B cell (primary cell): ENCODE measurements at regions not wholly inside any gene's neighbourhood (a gene's known extent, or its start where the extent isn't known, plus 50 kb on each side); places are given as distances from the start of the nearest gene placed in this dataset.

Experiments
- ATAC-seq: fragments of 200-7000 bp; cut with Tn5 transposase; one replicate; pipeline ENCODE4 v1.10.0; 2021; ENCODE audit warnings: low read depth, mild to moderate bottlenecking, moderate number of reproducible peaks, moderate library complexity
- CTCF ChIA-PET: fragments of 350-600 bp; sonication (Branson Sonifier 250); formaldehyde crosslinking; loops from one replicate; lab custom pipeline; 2021; ENCODE audit warnings: antibody characterized with exemption, inconsistent platforms; lab: Charles Lee
- POLR2A ChIA-PET: fragments of 350-600 bp; sonication (Branson Sonifier 250); formaldehyde crosslinking; loops from one replicate; lab custom pipeline; 2021; ENCODE audit warnings: antibody characterized with exemption; lab: Charles Lee
- DNase-seq: peaks from one replicate; pipeline ENCODE4 v3.0.0; 2013
- H2AFZ ChIP-seq: 2 replicates; pipeline ENCODE4 v1.6.1; 2012; ENCODE audit warnings: mild to moderate bottlenecking, low read depth, low read length; ENCODE audit not compliant: insufficient read depth, poor library complexity, severe bottlenecking
- H3K27ac ChIP-seq, 2 donors: 1 replicate in 1 of 2; 2 replicates in 1 of 2; pipeline ENCODE4 v1.5.1; 2012 to 2013; ENCODE audit warnings: low read length in 2 of 2, mild to moderate bottlenecking in 2 of 2, moderate library complexity in 1 of 2
- H3K27me3 ChIP-seq, 4 experiments: fragments of 200-600 bp in 1 of 4; sonication (generic) in 1 of 4; replicated peaks in 1 of 4; 1 replicate in 2 of 4; 2 replicates in 2 of 4; pipeline versions ENCODE4 v1.6.1 to v1.7.0; 2013 to 2016; ENCODE audit warnings: low read length in 3 of 4, mild to moderate bottlenecking in 2 of 4, mixed read lengths in 1 of 4, moderate library complexity in 1 of 4; ENCODE audit not compliant: insufficient read depth in 4 of 4, control insufficient read depth in 3 of 4; ENCODE audit errors: control extremely low read depth in 1 of 4
- H3K36me3 ChIP-seq, 2 experiments: replicated peaks in 1 of 2; 1 replicate in 1 of 2; 2 replicates in 1 of 2; pipeline versions ENCODE4 v1.6.1 to v1.7.1; 2013; ENCODE audit warnings: low read length in 1 of 2; ENCODE audit not compliant: insufficient read depth in 2 of 2, control insufficient read depth in 1 of 2; ENCODE audit errors: control extremely low read depth in 1 of 2, extremely low read depth in 1 of 2
- H3K4me1 ChIP-seq, 2 donors: fragments of 200-600 bp in 1 of 2; sonication (generic) in 1 of 2; 1 replicate in 1 of 2; 2 replicates in 1 of 2; pipeline versions ENCODE4 v1.5.1 to v1.6.1; 2013 to 2017; ENCODE audit warnings: low read length in 2 of 2; ENCODE audit not compliant: control insufficient read depth in 2 of 2, insufficient read depth in 2 of 2
- H3K4me2 ChIP-seq: replicated peaks from 2 replicates; pipeline ENCODE3; 2012; ENCODE audit warnings: mild to moderate bottlenecking, low read depth, low read length; ENCODE audit not compliant: poor library complexity, severe bottlenecking
- H3K4me3 ChIP-seq, 5 experiments: fragments of 200-600 bp in 1 of 5; sonication (generic) in 1 of 5; 1 replicate in 3 of 5; 2 replicates in 2 of 5; pipeline versions ENCODE4 v1.5.1 to v1.7.0; 2011 to 2016; ENCODE audit warnings: low read length in 4 of 5, mild to moderate bottlenecking in 4 of 5, low read depth in 2 of 5, control low read depth in 1 of 5, moderate library complexity in 1 of 5; ENCODE audit not compliant: insufficient read depth in 1 of 5; ENCODE audit errors: control extremely low read depth in 1 of 5, extremely low read depth in 1 of 5
- H3K79me2 ChIP-seq: fragments of 200-600 bp; sonication (generic); one replicate; pipeline ENCODE4 v1.6.0; 2016; ENCODE audit warnings: low read length; ENCODE audit not compliant: control insufficient read depth, insufficient read depth
- H3K9ac ChIP-seq: fragments of 200-600 bp; sonication (generic); 2 replicates; pipeline ENCODE4 v1.6.1; 2017; ENCODE audit warnings: mild to moderate bottlenecking, low read length, moderate library complexity
- H3K9me3 ChIP-seq, 3 donors: one replicate each; pipeline versions ENCODE4 v1.6.1 to v1.7.1; 2013; ENCODE audit warnings: low read length in 2 of 3; ENCODE audit not compliant: control insufficient read depth in 2 of 3, insufficient read depth in 1 of 3; ENCODE audit errors: control extremely low read depth in 1 of 3
- H4K20me1 ChIP-seq: 2 replicates; pipeline ENCODE4 v1.6.0; 2012; ENCODE audit warnings: mild to moderate bottlenecking, low read length; ENCODE audit not compliant: insufficient read depth, control insufficient read depth, poor library complexity, severe bottlenecking
- H3K27ac Mint-ChIP-seq: one replicate; pipeline ENCODE4 v1.8.0; 2021; ENCODE audit warnings: mixed read lengths
- H3K27me3 Mint-ChIP-seq: one replicate; pipeline ENCODE4 v1.8.0; 2021; ENCODE audit warnings: mixed read lengths
- H3K4me1 Mint-ChIP-seq: one replicate; pipeline ENCODE4 v1.8.0; 2021; ENCODE audit warnings: mixed read lengths
- H3K4me3 Mint-ChIP-seq: one replicate; pipeline ENCODE4 v1.8.0; 2021; ENCODE audit warnings: mixed read lengths
- H3K9me3 Mint-ChIP-seq: one replicate; pipeline ENCODE4 v1.8.0; 2022; ENCODE audit warnings: mixed read lengths; ENCODE audit not compliant: insufficient read depth
- EZH2 ChIP-seq: IDR thresholded peaks from 2 replicates; pipeline ENCODE4 v1.6.1; 2012; ENCODE audit warnings: borderline replicate concordance, low read depth, mild to moderate bottlenecking, moderate library complexity, low read length; ENCODE audit not compliant: insufficient read depth, poor library complexity, severe bottlenecking
- WGBS: methylation state at CpG from one replicate; pipeline ENCODE4 v1.1.5; 2013; ENCODE audit warnings: missing lambda C conversion rate; ENCODE audit not compliant: insufficient coverage; 5-methylcytosine and 5-hydroxymethylcytosine counted together
- intact Hi-C: fragments of 100-400 bp; cut with micrococcal nuclease; formaldehyde crosslinking; loops from one replicate; pipeline ENCODE4 v1.10.0; 2022
- TF ChIP-seq, protein P1 (sequence below): fragments of 200-600 bp; IDR thresholded peaks from one replicate; pipeline ENCODE4 v1.8.0; 2022; ENCODE audit warnings: antibody characterized with exemption, mild to moderate bottlenecking

DNA sequence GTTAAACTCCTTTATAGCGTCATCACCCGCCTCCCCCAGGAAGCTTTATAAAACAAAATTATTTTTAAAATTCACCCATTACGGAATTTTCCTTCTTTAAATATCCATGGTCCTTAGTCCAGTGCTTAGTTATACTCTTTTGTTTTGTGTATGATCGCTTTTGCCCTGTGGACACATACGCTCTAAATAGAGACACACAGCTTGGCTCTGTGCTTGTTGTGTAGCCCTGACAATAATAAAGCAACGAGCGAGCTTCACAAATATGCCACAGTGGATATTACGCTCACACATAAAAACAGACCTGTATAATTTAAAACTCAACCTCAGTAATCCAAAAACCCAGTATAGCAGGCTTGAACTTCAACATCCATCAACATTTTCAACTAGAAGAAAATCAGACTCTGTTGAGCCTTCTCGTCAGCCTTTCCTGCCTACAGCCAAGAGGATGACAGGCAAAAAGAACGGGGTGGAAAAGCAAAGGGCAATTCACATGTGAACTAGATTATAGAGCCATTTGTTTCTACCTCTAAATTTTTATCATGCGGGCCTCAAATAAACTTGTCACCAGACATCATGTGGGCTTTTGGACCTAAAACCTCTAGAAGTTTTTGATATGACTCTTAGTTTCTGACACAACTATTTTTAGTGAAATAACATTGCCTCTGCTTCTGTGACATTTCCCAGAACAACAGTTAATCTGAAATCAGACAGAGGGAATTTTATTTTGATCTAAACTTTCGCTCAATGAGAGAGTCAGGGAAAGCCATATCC is 89.6 kb upstream of the THBS1 start:
- Histone ChIP-seq H3K27ac (no peak overlapping the region), H3K9me3 (no peaks in the 10 kb centered on the region), H3K36me3 (no peaks in the 10 kb centered on the region), H3K9ac (no peak overlapping the region), H4K20me1 (no peaks in the 10 kb centered on the region), H3K79me2 (no peaks in the 10 kb centered on the region), H3K27me3 (no peaks in the 10 kb centered on the region), H3K4me2 (no peak overlapping the region), H3K4me1 (no peaks in the 10 kb centered on the region), H3K4me3 (no peak overlapping the region), H2AFZ (no peak overlapping the region)
- Mint-ChIP-seq H3K9me3 (no peaks in the 10 kb centered on the region), H3K27me3 (peaks cover 8% of the 10 kb centered on the region), H3K27ac (no peak overlapping the region), H3K4me1 (no peaks in the 10 kb centered on the region), H3K4me3 (no peak overlapping the region)
- 89% methylated on average over 7 of the region's 12 CpGs for WGBS
- ATAC-seq: no peak
- no peak for TF ChIP-seq EZH2
- TF ChIP-seq, protein P1, sequence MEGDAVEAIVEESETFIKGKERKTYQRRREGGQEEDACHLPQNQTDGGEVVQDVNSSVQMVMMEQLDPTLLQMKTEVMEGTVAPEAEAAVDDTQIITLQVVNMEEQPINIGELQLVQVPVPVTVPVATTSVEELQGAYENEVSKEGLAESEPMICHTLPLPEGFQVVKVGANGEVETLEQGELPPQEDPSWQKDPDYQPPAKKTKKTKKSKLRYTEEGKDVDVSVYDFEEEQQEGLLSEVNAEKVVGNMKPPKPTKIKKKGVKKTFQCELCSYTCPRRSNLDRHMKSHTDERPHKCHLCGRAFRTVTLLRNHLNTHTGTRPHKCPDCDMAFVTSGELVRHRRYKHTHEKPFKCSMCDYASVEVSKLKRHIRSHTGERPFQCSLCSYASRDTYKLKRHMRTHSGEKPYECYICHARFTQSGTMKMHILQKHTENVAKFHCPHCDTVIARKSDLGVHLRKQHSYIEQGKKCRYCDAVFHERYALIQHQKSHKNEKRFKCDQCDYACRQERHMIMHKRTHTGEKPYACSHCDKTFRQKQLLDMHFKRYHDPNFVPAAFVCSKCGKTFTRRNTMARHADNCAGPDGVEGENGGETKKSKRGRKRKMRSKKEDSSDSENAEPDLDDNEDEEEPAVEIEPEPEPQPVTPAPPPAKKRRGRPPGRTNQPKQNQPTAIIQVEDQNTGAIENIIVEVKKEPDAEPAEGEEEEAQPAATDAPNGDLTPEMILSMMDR: no peak
- POLR2A ChIA-PET: no interaction called here
- no peak for DNase-seq
- CTCF ChIA-PET: no interaction called here
- intact Hi-C loops: no loop called here

DNA sequence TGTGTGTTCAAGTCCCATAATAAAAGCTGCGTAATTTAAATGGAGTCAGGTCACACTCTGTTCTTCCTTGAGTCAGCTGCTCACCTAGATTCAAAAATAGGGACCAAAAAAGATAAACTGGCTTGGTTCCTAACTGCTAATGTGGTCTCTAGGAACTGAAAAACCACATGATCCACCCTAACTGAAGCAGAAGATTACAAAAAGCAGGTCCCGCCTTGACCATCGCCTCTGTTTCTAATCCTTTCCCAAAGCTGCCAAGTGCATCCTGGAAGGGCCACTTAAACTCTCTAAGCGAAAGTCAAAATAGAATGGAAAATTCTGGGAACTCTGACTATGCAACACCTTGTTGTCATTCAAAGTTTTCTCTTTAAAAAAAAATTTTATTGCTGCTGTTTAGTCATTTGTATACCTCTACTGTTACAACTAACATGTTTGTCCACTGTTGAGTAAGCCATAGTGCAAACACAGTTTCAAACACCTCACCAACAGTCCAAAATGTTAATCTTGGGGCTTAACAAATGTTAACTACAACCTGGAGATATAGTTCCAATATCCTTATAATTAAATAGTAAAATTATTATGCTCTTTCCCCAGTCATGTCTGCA is 88.9 kb upstream of the THBS1 start:
- POLR2A ChIA-PET: no interaction called here
- no peak overlapping the region for H3K9ac ChIP-seq
- no peak for ATAC-seq

More for the DNA sequence above, 88.9 kb upstream of the THBS1 start:
- Histone ChIP-seq H2AFZ (no peak overlapping the region), H3K9me3 (no peaks in the 10 kb centered on the region), H3K27ac (no peak overlapping the region), H3K4me3 (no peak overlapping the region), H4K20me1 (no peaks in the 10 kb centered on the region), H3K79me2 (no peaks in the 10 kb centered on the region), H3K4me2 (no peak overlapping the region), H3K4me1 (no peaks in the 10 kb centered on the region), H3K27me3 (no peaks in the 10 kb centered on the region), H3K36me3 (no peaks in the 10 kb centered on the region)
- Mint-ChIP-seq H3K27ac (no peak overlapping the region), H3K9me3 (no peaks in the 10 kb centered on the region), H3K4me1 (no peaks in the 10 kb centered on the region), H3K27me3 (peaks cover 8% of the 10 kb centered on the region), H3K4me3 (no peak overlapping the region)
- 60% methylated on average over 3 of the region's 4 CpGs for WGBS
- no peak for TF ChIP-seq EZH2
- TF ChIP-seq, protein P1: no peak
- DNase-seq: no peak
- CTCF ChIA-PET: no interaction called here
- intact Hi-C loops: no loop called here
